HG02588 (cell line): ENCODE measurements at regions not wholly inside any gene's neighbourhood (a gene's known extent, or its start where the extent isn't known, plus 50 kb on each side); places are given as distances from the start of the nearest gene placed in this dataset.
"Not testable (repeated sequence)": the region's sequence is repeated elsewhere in the genome, so short reads cannot be mapped to it uniquely, and the experiment has no call there.

Source experiments
- ATAC-seq: cut with Tn5 transposase; IDR thresholded peaks from one replicate; pipeline ENCODE4 v1.9.1; 2021; ENCODE audit warnings: mild to moderate bottlenecking, moderate library complexity; ENCODE audit not compliant: unreplicated experiment

GRCh38 chr4:34412233-34412632 is 1832.1 kb downstream of the ARAP2 start:
- ATAC-seq, result no peak

DNA sequence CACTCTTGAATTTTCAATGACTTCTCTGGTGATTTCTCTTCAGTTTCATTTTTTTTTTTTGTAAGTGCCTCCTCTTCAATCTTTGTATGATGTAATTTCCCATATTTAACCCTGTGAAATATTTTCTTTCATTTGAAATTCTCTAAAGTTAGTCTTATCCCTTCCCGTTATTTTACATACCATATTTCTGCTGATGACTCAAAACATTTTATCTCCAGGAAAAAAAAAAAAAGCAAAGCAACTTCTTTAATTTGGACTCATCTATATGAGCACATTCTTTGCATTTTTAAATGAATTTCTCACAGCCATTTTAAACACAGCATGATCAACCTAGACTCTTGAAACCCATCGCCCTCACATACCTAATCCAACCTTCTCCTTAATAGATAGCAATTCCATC is 1831.4 kb downstream of the ARAP2 start:
- ATAC-seq, result no peak

GRCh38 chr4:34417160-34417559 is 1827.2 kb downstream of the ARAP2 start:
- ATAC-seq, result no peak

DNA sequence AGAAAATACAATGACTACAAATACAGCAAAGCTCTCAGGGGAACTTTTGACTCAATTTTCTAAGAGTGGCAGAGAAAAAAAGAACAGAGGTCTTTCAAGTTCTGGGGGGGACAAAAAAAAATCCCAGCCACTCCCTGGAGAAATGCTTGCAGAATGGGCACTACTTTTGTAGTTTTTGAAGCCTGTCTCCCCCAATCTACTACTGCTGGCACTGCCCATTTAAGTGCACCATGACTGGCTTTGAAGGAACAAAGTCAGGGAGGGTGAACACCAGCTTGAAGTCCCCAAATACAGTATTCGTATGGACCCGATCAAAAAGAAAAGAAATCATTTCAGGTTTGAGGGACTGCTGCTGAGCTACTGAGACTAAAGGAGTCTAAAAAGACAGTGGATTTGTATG is 1824.4 kb downstream of the ARAP2 start:
- ATAC-seq, result no peak

GRCh38 chr4:34422472-34423175 is 1821.7 kb downstream of the ARAP2 start:
- ATAC-seq, result no peak

- ATAC-seq, result no peak
These were observed 1811.6 kb downstream of the ARAP2 start for GRCh38 chr4:34432706-34433105.

- not testable (repeated sequence) for ATAC-seq
These were observed 1809.9 kb downstream of the ARAP2 start for GRCh38 chr4:34434377-34434776.

- no peak for ATAC-seq
These were observed 1780.1 kb downstream of the ARAP2 start for GRCh38 chr4:34464196-34464595.

DNA sequence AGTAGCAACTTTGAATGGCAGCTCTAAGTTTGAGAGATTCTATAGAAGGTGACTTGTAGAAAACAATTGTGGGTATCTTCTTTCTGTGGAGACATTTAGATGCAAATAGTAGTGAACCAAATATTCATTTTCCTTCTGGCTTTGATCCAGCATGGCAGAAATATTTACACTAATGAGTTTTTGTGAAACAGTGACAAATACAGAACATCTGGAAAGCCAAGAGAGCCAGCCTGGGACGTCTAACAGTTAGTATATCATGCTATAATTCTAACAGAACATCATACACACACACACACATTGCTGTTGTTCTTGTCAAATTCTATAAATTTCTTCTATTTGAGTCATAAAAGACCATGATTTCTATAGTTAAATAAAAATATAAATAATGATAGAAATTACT is 1777.9 kb downstream of the ARAP2 start:
- ATAC-seq, result no peak

DNA sequence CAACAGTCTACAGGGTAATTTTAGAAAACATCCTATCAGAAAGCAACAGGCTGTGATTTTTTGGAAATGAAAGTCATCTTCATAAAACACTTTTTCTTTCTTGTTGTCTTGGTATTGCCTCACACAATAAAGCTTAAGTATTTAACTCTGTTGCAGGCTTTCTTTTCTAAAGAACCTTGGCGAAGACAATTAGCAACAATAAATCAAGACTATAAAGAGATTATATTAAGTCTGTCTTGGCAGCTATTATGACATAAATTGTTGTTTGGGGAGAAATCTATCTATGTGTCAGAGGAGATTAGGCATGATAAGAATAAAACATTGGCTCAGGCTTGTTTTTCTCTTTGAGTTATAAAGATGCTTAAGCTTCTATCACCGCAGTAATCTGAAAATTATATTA is 1774.8 kb downstream of the ARAP2 start:
- ATAC-seq, result no peak

GRCh38 chr4:34485252-34485651 is 1759.1 kb downstream of the ARAP2 start:
- no peak for ATAC-seq

DNA sequence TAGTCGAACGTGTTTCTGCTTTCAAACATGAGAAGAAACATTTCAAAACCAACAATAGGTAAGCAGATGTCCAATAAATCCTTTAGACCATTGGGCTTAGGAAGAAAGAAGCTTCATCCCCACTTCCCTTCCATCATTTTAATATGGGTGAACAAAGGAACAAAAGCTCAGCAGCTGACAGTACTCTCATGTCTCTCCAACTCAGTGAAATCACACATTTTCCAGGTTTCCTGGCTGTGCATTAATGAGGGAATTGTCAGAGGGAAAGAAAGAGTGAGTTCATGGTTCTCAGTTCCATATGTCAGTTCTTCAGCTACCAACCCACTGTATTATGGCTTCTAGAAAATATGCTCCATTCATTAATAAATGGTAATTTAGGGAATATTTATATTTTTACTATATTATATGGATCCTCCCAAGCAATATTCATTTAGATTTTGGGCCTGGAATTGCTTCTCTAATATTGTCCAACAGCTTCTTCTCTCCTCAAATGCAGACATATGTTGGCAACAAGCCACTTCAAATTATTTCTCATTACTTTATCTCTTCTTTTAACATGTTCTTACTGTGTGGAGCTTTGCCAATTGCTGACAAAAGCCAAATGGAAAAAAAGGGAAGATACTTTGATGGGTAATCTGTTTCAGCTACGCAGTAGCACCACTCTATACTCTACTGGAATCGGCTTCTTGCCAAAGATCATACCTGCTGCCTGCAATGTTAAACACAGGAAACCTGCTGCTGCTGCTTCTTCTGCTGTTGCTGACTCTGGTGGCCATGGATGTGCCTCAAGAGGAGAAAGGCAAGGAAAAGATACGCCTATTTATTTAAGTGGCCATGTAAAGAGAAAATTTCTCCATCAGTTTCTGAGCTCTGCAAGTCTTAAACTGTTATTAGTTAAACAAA is 1757.6 kb downstream of the ARAP2 start:
- ATAC-seq, result no peak

GRCh38 chr4:34492414-34492813 is 1751.9 kb downstream of the ARAP2 start:
- no peak for ATAC-seq

GRCh38 chr4:34502086-34502485 is 1742.2 kb downstream of the ARAP2 start:
- no peak for ATAC-seq

DNA sequence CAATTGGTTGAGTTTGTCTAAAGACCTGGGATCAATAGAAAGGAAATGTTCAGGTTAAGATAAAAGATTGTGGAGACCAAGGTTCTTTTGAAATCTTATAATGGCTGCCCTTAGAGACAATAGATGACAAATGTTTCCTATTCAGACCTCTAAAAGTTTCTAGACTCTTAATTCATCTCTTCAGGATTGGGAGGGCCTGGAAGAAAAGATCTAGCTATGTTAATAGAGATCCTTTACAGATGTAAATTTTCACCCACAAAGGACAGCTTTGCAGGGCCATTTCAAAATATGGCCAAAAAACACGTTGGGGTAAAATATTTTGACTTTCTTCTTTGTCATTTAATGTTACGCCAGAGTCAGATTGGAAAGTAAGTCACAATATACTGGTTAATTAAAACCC is 1739.6 kb downstream of the ARAP2 start:
- not testable (repeated sequence) for ATAC-seq

DNA sequence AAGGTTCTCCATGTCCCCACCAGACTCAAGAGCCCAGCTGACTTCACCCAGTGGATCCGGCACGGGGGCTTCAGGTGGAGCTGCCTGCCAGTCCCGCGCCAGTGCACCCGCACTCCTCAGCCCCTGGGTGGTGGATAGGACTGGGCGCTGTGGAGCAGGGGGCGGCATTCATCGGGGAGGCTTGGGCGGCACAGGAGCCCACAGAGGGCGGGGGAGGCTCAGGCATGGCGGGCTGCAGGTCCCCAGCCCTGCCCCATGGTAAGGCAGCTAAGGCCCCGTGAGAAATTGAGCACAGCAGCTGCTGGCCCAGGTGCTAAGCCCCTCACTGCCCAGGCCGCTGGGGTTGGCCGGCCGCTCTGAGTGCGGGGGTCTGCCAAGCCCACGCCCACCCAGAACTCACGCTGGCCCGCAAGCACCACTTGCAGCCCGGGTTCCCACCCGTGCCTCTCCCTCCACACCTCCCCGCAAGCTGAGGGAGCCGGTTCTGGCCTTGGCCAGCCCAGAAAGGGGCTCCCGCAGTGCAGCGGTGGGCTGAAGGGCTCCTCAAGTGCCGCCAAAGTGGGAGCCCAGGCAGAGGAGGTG is 1737.7 kb downstream of the ARAP2 start:
- not testable (repeated sequence) for ATAC-seq

- ATAC-seq, result no peak
These were observed 1731.7 kb downstream of the ARAP2 start for GRCh38 chr4:34512616-34513015.

DNA sequence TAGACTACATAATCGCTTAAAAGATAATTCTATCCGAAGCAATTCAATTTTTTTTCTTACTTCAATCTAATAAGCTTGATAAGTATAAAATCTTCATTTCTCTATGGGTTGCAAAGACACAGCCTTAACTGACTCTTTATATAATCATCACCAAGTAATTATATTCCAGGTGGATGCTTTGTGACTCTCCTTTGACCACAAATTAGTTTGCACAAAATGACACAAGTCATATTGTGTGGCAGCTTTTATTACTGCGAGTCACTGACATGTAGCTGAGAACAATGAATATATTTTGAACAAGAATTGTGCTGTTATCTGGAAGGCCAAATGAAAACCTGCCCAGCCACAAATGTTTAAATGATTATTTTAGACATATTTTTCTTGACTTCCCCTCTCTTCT is 1727.8 kb downstream of the ARAP2 start:
- no peak for ATAC-seq

GRCh38 chr4:34534916-34535315 is 1709.4 kb downstream of the ARAP2 start:
- ATAC-seq, result no peak

DNA sequence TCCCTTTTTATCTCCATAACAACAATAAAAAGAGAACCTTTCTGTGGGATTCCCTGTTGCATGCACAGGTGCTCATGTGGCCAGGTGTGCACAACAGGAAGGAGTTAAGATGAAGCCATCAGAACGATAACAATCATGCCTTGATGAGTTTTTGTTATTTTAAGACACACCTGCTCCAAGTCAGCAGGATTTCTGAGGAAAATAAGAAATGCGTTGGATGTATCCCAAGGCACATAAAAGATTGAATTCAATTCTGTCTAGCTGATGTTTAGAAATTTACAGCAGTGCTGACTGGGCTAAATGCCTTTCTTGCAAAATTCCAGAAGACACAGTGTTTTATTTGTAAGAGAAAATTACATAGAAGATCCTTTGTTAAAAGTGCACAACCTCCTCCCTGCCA is 1678.2 kb downstream of the ARAP2 start:
- ATAC-seq, result no peak

DNA sequence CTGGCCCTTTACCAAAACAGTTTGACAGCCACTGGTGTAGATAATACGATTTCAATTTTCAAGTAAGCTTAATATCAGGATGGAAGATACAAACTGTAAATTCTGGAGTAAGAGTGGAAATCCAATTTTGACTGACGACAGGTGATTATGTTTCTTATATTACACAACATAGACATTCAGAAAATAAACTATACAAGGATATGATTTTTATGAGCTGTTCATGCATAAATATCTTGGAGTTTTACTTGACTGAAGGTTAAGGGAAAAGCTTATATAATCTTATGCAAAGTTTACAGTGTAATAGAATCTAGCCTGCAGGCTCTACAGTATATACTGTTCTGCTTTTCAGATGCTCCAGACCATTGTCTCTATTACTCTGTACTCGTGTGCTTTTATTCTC is 1672.3 kb downstream of the ARAP2 start:
- no peak for ATAC-seq

GRCh38 chr4:34615315-34615714 is 1629.0 kb downstream of the ARAP2 start:
- no peak for ATAC-seq
